ACC112 (cell line): ENCODE measurements at regions not wholly inside any gene's neighbourhood (a gene's known extent, or its start where the extent isn't known, plus 50 kb on each side); places are given as distances from the start of the nearest gene placed in this dataset.
A peak's percentile ranks its signal among the peaks of the same experiment; 100 is the strongest.
"Not testable (repeated sequence)": the region's sequence is repeated elsewhere in the genome, so short reads cannot be mapped to it uniquely, and the experiment has no call there.

Source experiments
- H2AFZ ChIP-seq: fragments of 200-600 bp; sonication (generic); one replicate; pipeline ENCODE4 v1.6.0; 2017; ENCODE audit warnings: antibody characterized with exemption, low read length; ENCODE audit not compliant: unreplicated experiment
- H3K27ac ChIP-seq: fragments of 200-600 bp; sonication (generic); 2 replicates; pipeline ENCODE4 v1.5.1; 2014; ENCODE audit warnings: low read depth, mild to moderate bottlenecking, antibody characterized with exemption, low read length, moderate library complexity
- H3K27me3 ChIP-seq: fragments of 200-600 bp; sonication (generic); 2 replicates; pipeline ENCODE4 v1.6.1; 2014; ENCODE audit warnings: mild to moderate bottlenecking, antibody characterized with exemption, low read length, moderate library complexity, mixed read lengths; ENCODE audit not compliant: insufficient read depth
- H3K36me3 ChIP-seq: fragments of 200-600 bp; sonication (generic); 2 replicates; pipeline ENCODE4 v1.6.1; 2016; ENCODE audit warnings: mild to moderate bottlenecking, antibody characterized with exemption, low read length, moderate library complexity, mixed read lengths; ENCODE audit not compliant: insufficient read depth
- H3K4me1 ChIP-seq: fragments of 200-600 bp; sonication (generic); one replicate; pipeline ENCODE4 v1.6.1; 2016; ENCODE audit warnings: low read length, mixed read lengths; ENCODE audit not compliant: insufficient read depth, unreplicated experiment, control insufficient read depth
- H3K4me3 ChIP-seq: fragments of 200-600 bp; sonication (generic); 2 replicates; pipeline ENCODE4 v1.5.1; 2014; ENCODE audit warnings: mild to moderate bottlenecking, low read depth, low read length
- H3K79me2 ChIP-seq: fragments of 200-600 bp; sonication (generic); one replicate; pipeline ENCODE4 v1.6.0; 2016; ENCODE audit warnings: low read length; ENCODE audit not compliant: control insufficient read depth, unreplicated experiment, insufficient read depth

DNA sequence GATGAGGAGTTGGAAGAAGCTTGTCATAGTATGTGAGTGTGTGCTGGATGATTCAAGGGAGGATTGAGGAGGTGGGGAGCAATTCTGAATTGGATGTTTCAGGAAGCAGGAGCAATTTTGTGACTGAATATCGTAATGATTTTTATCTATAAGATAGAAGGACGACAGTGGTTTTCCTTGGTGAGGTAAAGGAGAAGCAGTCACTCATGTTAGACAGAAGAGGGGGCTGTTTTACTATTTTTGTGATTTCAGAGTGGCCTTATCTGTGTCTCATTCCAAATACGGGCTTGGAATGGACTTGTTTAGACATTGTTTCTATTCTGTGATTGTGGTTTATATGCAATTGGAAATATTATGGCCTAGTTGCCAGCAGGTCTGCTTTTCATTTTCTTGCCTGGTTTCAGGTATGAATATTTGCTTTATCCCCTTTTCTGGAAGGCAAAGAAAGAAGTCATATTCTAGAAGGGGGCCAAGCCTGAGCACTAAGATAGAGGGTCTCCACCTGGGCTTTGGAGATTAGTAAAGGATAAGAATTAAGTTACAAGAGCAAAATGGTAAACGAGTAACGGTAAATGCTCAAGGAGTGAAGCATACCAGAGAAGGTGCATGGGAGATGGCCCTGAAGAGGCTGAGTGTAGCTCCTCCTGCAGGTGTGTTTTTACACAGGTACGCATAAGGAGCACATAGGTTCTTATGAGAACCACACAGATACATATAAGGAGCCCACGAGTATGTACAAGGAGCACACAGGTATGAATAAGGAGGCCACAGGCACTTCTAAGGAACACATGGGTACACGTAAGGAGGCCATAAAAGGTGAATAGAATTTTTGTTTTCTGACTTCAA, 124.6 kb upstream of the KCNAB1 start:
- Histone ChIP-seq H3K27me3 (no peaks in the 10 kb centered on the region), H3K27ac (no peak overlapping the region), H3K36me3 (no peaks in the 10 kb centered on the region), H3K79me2 (no peaks in the 10 kb centered on the region), H2AFZ (peak overlapping the region; percentile 28), H3K4me3 (0 out of 2 replicates have a peak overlapping the region, but pooled peaks have one; percentile 24), H3K4me1 (no peaks in the 10 kb centered on the region)

DNA sequence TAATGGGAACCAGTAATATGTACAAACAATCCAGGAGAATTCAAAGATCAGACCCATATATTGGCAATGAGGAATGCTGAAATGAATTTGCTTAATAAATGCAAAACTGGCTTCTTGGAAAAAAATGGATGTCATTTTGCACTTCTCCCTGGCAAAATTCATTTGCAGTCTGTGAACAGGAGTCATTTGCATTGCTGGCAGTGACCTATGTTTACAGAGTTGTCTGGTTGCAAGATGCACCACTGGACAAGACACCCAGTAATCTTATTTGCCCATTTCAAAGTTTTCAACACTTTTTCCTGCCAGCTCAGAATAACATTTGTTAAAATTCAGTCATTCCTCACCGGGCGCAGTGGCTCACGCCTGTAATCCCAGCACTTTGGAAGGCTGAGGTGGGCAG, 123.5 kb upstream of the KCNAB1 start:
- Histone ChIP-seq H3K79me2 (no peaks in the 10 kb centered on the region), H3K27me3 (no peaks in the 10 kb centered on the region), H3K36me3 (no peaks in the 10 kb centered on the region), H2AFZ (no peak overlapping the region), H3K4me3 (no peak overlapping the region), H3K4me1 (no peaks in the 10 kb centered on the region), H3K27ac (no peak overlapping the region)

DNA sequence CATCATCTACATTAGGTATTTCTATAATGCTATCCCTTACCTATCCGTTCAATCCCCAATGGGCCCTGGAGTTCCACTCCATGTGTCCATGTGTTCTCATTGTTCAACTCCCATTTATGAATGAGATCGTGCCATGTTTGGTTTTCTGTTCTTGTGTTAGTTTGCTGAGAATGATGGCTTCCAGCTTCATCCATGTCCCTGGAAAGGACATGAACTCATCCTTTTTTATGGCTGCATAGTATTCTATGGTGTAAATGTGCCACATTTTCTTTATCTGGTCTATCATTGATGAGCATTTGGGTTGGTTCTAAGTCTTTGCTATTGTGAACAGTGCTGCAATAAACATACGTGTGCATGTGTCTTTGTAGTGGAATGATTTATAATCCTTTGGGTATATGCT, 122.2 kb upstream of the KCNAB1 start:
- H3K27ac ChIP-seq, H3K79me2 ChIP-seq, H2AFZ ChIP-seq, H3K4me1 ChIP-seq, H3K27me3 ChIP-seq, H3K36me3 ChIP-seq, H3K4me3 ChIP-seq: not testable (repeated sequence)

DNA sequence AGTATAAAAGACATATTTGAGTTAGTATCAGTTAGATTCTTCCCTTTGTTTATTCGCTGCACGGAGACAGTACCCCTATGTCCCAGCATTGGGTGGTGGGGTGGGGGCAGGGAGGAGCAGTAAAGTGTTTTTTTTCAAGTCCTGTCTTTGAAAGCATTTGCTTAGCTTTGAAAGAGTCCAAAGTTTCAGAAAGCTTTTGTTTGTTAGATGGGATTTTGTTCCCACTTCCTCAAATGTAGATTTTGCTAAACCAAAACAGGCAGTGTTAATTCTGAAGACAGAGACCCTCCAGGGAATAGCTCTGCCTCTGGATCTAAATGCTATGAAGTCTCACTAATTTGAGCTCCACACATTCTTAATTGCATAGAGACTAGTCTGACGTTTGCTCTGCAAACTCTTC, 114.6 kb upstream of the KCNAB1 start:
- no peaks in the 10 kb centered on the region for H3K79me2 ChIP-seq
- H3K4me3 ChIP-seq: no peak overlapping the region
- no peaks in the 10 kb centered on the region for H3K36me3 ChIP-seq
- H3K4me1 ChIP-seq: no peaks in the 10 kb centered on the region
- no peak overlapping the region for H2AFZ ChIP-seq
- H3K27ac ChIP-seq: no peak overlapping the region
- H3K27me3 ChIP-seq: peaks cover 18% of the 10 kb centered on the region

DNA sequence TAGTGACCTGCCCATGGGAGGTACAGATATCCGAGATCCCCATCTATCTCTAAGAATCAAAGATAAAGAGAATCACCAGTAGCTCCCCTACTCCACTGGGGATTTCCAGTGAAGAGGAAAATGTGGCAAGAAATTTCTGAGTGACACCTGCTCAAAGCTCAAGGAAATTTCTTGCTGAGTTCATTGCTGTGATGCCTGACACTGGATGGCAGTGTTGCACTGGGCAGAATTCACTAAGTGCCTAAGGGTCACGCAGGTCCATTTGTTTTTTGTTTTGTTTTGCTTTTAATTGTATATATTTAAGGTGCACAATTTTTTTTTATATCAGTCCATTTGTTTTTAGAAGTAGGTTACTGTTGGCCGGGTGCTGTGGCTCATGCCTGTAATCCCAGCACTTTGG, 109.5 kb upstream of the KCNAB1 start:
- Histone ChIP-seq H3K79me2 (no peaks in the 10 kb centered on the region), H3K27ac (no peak overlapping the region), H3K36me3 (no peaks in the 10 kb centered on the region), H3K4me1 (no peaks in the 10 kb centered on the region), H2AFZ (no peak overlapping the region), H3K4me3 (no peak overlapping the region), H3K27me3 (peaks cover 2% of the 10 kb centered on the region)

DNA sequence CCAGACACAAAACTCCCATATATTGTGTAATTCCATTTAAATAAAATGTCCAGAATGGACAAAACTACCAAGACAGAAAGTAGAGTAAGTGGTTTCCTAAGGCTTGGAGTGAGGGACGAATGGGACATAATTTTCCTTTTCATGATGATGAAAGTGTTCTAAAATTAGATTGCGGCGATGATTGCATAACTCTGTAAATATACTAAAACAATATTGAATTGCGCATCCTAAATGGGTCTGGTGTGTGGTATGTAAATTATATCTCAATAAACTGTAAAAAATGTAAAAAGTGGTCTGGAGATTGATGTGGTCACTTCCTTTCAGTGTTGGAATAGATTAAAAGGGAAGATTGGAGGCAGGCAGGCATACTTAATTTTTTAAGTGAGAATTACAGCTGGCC, 105.9 kb upstream of the KCNAB1 start:
- Histone ChIP-seq H3K4me1 (no peaks in the 10 kb centered on the region), H3K36me3 (no peaks in the 10 kb centered on the region), H3K27ac (no peak overlapping the region), H3K4me3 (no peak overlapping the region), H3K79me2 (no peaks in the 10 kb centered on the region), H2AFZ (no peak overlapping the region), H3K27me3 (no peaks in the 10 kb centered on the region; the same call in 1 of the 2 replicates)

DNA sequence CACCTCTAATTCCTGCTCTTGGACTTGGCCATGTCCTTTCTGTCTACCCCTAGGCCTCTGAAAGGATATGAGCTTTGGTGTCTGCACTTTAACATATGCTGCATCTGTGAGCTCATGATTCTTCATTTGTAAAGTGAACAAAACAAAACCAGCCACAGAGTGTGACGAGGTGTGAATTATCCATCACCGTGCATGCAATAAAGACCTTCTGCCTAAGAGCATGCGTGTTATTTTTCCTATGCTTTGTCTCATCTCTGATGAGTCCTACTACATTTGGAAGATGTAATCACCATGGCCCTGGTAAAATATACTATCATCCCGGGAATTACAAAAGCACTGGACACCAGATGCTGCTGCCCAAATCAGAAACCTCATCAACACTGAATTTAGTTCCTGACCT, 103.5 kb upstream of the KCNAB1 start:
- Histone ChIP-seq H3K36me3 (no peaks in the 10 kb centered on the region), H3K27ac (no peak overlapping the region), H3K79me2 (no peaks in the 10 kb centered on the region), H3K4me3 (no peak overlapping the region), H2AFZ (no peak overlapping the region), H3K4me1 (no peaks in the 10 kb centered on the region), H3K27me3 (no peaks in the 10 kb centered on the region)

DNA sequence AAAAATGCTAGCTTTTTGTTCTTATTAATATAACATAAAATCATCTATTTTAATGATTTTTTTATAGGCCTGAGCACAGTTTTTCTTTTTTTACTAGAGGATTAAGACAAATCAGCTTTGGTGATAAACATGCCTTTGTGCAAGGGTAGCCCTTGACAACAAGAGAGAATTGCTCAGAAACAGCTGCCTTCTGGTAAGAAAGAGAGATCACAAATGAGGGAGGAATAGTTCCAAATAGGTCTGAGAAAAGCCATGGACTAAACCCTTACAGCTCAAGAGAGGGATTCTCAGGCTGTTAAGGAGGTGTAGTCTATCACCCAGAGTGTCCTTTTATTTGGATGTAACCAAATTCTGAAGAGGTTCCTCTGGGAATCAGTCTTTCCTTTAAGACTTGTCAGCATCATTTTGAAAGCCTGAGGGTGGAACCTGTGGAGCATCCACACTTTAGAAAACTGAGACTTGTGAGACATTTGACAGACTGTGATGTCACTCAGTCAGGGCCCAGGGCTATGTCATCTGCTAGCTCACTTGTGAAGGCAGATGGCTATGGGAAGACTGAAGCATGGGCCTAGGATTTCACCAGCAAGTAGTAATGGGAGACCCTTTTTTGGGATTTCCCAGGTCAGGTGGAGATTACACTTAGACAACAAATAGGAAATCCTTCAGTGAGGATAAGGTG, 102.9 kb upstream of the KCNAB1 start:
- no peak overlapping the region for H3K4me3 ChIP-seq
- H3K4me1 ChIP-seq: no peaks in the 10 kb centered on the region
- no peaks in the 10 kb centered on the region for H3K27me3 ChIP-seq
- no peaks in the 10 kb centered on the region for H3K79me2 ChIP-seq
- no peak overlapping the region for H3K27ac ChIP-seq
- H3K36me3 ChIP-seq: no peaks in the 10 kb centered on the region
- no peak overlapping the region for H2AFZ ChIP-seq

DNA sequence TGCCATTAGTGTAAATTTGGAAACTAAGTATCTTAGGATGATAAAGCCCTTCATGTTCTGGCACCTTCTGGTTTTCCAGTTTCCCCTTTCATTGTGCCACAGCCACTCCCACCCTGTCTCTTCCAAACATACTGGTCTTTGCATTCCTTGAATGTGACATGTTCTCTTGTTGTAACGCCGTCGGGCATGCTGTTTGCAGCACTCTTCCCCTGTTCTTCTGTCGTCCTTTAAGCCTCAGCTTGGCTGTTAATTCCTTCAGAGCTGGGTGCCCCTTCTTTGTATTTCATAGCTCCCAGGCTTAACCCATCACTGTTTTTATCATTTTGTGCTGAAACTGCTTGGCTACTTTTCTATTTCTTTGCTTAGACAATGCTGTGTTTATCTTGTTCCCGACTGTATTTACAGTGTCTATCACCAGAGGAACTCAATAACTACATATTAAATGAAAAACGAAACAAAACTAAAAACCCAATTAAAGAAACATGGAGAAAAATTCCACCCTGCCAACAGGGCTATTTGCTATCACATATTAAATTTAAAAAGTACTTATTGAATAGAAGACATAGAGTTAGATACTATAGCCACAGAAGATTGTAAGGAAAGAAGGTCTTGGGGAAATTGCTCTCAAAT, 95.4 kb upstream of the KCNAB1 start:
- no peak overlapping the region for H3K27ac ChIP-seq
- no peaks in the 10 kb centered on the region for H3K27me3 ChIP-seq
- peak overlapping the region; percentile 91 for H2AFZ ChIP-seq
- peak overlapping the region; percentile 74 for H3K4me3 ChIP-seq
- H3K4me1 ChIP-seq: no peaks in the 10 kb centered on the region
- H3K79me2 ChIP-seq: no peaks in the 10 kb centered on the region
- no peaks in the 10 kb centered on the region for H3K36me3 ChIP-seq

DNA sequence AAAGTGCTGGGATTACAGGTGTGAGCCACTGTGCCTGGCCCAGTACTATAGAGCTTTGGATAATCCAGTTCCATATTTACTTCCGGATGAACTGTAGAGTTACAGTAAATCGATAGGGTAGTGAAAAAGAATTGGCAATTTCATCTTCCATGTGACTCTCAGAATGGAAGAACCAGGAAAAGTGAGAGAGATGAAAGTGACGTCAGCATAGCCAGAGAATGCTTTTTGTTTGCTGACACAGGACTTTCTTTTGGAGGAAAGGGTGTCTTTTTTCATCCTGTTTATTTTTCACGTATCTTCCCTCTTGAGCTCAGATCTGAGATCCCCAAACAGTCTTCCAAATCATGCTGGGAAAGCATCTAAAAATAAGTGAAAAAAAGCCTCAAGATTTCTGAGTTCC, 91.2 kb upstream of the KCNAB1 start:
- Histone ChIP-seq H3K4me1 (no peaks in the 10 kb centered on the region), H3K27me3 (no peaks in the 10 kb centered on the region), H3K4me3 (no peak overlapping the region), H3K36me3 (no peaks in the 10 kb centered on the region), H3K27ac (no peak overlapping the region), H3K79me2 (no peaks in the 10 kb centered on the region), H2AFZ (no peak overlapping the region)
